ENCODE measurements at regions not wholly inside any gene's neighbourhood (a gene's known extent, or its start where the extent isn't known, plus 50 kb on each side); places are given as distances from the start of the nearest gene placed in this dataset.
"Not testable (repeated sequence)": the region's sequence is repeated elsewhere in the genome, so short reads cannot be mapped to it uniquely, and the experiment has no call there.

DNA sequence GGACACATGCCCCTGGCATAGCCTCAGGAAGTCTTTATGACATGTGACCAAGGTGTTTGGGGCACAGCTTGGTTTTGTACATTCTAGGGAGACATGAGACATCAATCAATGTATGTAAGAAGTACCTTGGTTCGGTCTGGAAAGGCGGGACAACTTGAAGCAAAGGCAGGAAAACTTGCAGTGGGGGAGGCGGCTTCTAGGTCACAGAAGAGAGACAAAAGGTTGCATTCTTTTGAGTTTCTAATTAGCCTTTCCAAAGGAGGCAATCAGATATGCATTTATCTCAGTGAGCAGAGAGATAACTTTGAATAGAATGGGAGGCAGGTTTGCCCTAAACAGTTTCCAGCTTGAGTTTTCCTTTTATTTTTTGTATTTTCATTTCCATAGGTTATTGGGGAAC lies 113.8 kb upstream of the SEC22B start:
- not testable (repeated sequence) for H3K9ac ChIP-seq (ENCODE audit: low read depth, low read length, poor library complexity, severe bottlenecking); H2AFZ ChIP-seq (ENCODE audit: low read length); H3K27me3 ChIP-seq (ENCODE audit: insufficient read depth, low read length, poor library complexity, severe bottlenecking); H3K9me3 ChIP-seq (ENCODE audit: insufficient read depth, low read depth, low read length); H3K4me2 ChIP-seq (ENCODE audit: low read depth, low read length, poor library complexity, severe bottlenecking); H3K79me2 ChIP-seq (ENCODE audit: insufficient read depth, low read length); H4K20me1 ChIP-seq (ENCODE audit: insufficient read depth, low read length, poor library complexity, severe bottlenecking); H3K9me2 ChIP-seq (replicated peaks; ENCODE audit: low read depth, low read length); H3F3A ChIP-seq (ENCODE audit: low read depth); H3K4me3 ChIP-seq (ENCODE audit: low read length, poor library complexity, severe bottlenecking); H3K36me3 ChIP-seq (ENCODE audit: insufficient read depth, low read length); H3K4me1 ChIP-seq (ENCODE audit: insufficient read depth, low read length, poor library complexity, severe bottlenecking)

DNA sequence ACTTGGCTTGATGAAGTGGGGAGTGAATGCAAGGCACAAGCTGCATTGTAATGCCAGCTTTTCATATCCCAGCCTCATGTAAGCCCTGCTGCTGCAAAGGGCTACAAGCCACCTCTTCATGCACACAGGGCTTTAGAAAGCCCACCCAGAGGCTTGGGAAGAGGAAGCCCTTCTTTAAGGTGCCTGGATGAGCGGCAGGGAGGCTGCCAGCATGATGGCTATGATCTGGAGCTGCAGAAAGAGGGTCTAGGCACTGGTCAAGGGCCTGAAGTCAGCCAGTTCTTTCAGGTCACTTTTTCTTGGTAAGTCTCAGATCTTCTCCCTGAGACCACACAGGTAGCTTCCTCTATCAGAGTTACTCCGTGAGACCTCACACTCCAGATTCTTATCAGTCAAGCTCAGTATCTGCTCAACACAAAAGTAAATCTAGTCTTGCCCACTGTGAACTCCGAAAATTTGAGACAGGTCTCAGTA lies 113.3 kb upstream of the SEC22B start:
- not testable (repeated sequence) for H3K4me1 ChIP-seq (ENCODE audit: insufficient read depth, low read length, poor library complexity, severe bottlenecking); H2AFZ ChIP-seq (ENCODE audit: low read length); H3K79me2 ChIP-seq (ENCODE audit: insufficient read depth, low read length); H3K36me3 ChIP-seq (ENCODE audit: insufficient read depth, low read length); H3K27me3 ChIP-seq (ENCODE audit: insufficient read depth, low read length, poor library complexity, severe bottlenecking); H3K9ac ChIP-seq (ENCODE audit: low read depth, low read length, poor library complexity, severe bottlenecking); H3K4me3 ChIP-seq (ENCODE audit: low read length, poor library complexity, severe bottlenecking); H3K9me3 ChIP-seq (ENCODE audit: insufficient read depth, low read depth, low read length); H3K9me2 ChIP-seq (replicated peaks; ENCODE audit: low read depth, low read length); H3F3A ChIP-seq (ENCODE audit: low read depth); H4K20me1 ChIP-seq (ENCODE audit: insufficient read depth, low read length, poor library complexity, severe bottlenecking); H3K4me2 ChIP-seq (ENCODE audit: low read depth, low read length, poor library complexity, severe bottlenecking)

DNA sequence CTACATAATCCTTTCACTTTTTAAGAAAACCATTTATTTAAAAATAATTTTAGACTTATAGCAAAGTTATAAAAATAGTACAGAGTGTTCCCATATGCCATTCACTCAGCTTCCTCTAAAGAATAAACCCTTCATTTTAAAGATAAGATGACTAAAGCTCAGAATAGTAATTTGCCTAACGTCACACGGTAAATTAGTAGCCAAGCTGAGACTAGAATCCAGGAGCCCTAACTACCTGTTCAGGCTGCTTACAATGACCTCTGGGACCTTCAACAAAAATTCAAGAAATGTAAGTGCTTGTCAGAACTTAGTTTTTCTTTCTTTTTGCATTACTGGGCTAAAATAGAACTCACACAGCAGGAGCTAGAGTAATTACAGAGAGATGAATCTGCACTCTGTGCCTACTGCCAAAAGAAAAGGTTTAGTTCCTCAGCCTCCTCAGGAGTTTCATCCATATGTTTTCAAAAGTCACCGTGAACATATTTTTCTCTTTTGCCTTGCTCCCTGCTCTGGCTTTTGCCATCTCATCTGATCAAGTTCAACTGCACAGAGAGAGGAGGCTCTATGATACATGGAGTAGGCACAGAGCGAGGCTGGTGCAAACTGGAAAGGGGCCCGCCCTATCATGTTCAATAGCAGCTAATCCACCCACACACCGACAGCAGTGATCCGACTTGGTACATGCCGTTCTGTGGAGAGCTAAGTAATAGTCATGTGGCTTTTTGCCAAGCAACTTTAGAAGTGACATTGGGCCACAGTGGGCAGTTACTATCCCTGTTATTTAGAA lies 112.7 kb upstream of the SEC22B start:
- not testable (repeated sequence) for H4K20me1 ChIP-seq (ENCODE audit: insufficient read depth, low read length, poor library complexity, severe bottlenecking); H2AFZ ChIP-seq (ENCODE audit: low read length); H3K36me3 ChIP-seq (ENCODE audit: insufficient read depth, low read length); H3K9me3 ChIP-seq (ENCODE audit: insufficient read depth, low read depth, low read length); H3K9ac ChIP-seq (ENCODE audit: low read depth, low read length, poor library complexity, severe bottlenecking); H3F3A ChIP-seq (ENCODE audit: low read depth); H3K4me1 ChIP-seq (ENCODE audit: insufficient read depth, low read length, poor library complexity, severe bottlenecking); H3K79me2 ChIP-seq (ENCODE audit: insufficient read depth, low read length); H3K4me2 ChIP-seq (ENCODE audit: low read depth, low read length, poor library complexity, severe bottlenecking); H3K9me2 ChIP-seq (replicated peaks; ENCODE audit: low read depth, low read length); H3K4me3 ChIP-seq (ENCODE audit: low read length, poor library complexity, severe bottlenecking); H3K27me3 ChIP-seq (ENCODE audit: insufficient read depth, low read length, poor library complexity, severe bottlenecking)

GRCh38 chr1:120288167-120288566 lies 111.8 kb upstream of the SEC22B start:
- not testable (repeated sequence) for H3K79me2 ChIP-seq (ENCODE audit: insufficient read depth, low read length); H3K4me3 ChIP-seq (ENCODE audit: low read length, poor library complexity, severe bottlenecking); H3K4me2 ChIP-seq (ENCODE audit: low read depth, low read length, poor library complexity, severe bottlenecking); H2AFZ ChIP-seq (ENCODE audit: low read length); H3F3A ChIP-seq (ENCODE audit: low read depth); H4K20me1 ChIP-seq (ENCODE audit: insufficient read depth, low read length, poor library complexity, severe bottlenecking); H3K4me1 ChIP-seq (ENCODE audit: insufficient read depth, low read length, poor library complexity, severe bottlenecking); H3K27me3 ChIP-seq (ENCODE audit: insufficient read depth, low read length, poor library complexity, severe bottlenecking); H3K9me3 ChIP-seq (ENCODE audit: insufficient read depth, low read depth, low read length); H3K9ac ChIP-seq (ENCODE audit: low read depth, low read length, poor library complexity, severe bottlenecking); H3K9me2 ChIP-seq (replicated peaks; ENCODE audit: low read depth, low read length); H3K36me3 ChIP-seq (ENCODE audit: insufficient read depth, low read length)

DNA sequence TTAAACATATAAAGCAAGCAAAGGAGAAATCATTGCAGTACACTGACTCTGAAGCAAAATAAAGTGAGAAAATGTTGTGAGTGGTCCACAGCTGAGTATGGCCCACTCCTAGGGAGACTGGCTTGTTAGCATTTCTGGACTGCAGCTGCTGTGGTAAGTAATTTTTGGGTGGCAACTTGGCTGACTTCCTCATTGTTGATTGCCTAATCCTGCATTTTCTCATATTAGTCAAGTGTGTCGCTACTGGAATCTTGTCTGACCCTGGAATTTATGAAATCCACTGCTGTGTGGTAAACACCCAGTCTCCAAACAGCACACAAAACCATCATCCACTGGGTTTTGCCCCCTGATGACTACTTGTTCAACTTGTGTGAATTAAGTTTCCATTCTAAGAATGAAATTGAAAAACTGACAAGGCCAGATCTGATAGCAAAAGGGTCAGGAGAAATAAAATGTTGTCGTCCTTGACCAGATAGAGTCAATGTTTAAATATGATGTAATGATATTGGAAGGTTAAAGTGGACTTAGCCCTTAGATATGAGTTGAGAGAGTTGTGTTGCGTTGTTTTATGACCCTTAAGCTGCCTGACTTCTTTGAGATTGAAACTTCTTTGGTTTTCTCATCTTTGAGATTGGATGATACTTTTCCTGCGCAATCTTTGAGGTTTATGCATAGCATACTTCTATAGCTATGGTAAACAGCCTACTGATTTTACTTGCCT lies 106.6 kb upstream of the SEC22B start:
- not testable (repeated sequence) for H3K9me2 ChIP-seq (replicated peaks; ENCODE audit: low read depth, low read length); H3F3A ChIP-seq (ENCODE audit: low read depth); H3K9me3 ChIP-seq (ENCODE audit: insufficient read depth, low read depth, low read length); H3K4me2 ChIP-seq (ENCODE audit: low read depth, low read length, poor library complexity, severe bottlenecking); H3K36me3 ChIP-seq (ENCODE audit: insufficient read depth, low read length); H3K4me1 ChIP-seq (ENCODE audit: insufficient read depth, low read length, poor library complexity, severe bottlenecking); H3K9ac ChIP-seq (ENCODE audit: low read depth, low read length, poor library complexity, severe bottlenecking); H3K79me2 ChIP-seq (ENCODE audit: insufficient read depth, low read length); H4K20me1 ChIP-seq (ENCODE audit: insufficient read depth, low read length, poor library complexity, severe bottlenecking); H3K27me3 ChIP-seq (ENCODE audit: insufficient read depth, low read length, poor library complexity, severe bottlenecking); H3K4me3 ChIP-seq (ENCODE audit: low read length, poor library complexity, severe bottlenecking); H2AFZ ChIP-seq (ENCODE audit: low read length)

DNA sequence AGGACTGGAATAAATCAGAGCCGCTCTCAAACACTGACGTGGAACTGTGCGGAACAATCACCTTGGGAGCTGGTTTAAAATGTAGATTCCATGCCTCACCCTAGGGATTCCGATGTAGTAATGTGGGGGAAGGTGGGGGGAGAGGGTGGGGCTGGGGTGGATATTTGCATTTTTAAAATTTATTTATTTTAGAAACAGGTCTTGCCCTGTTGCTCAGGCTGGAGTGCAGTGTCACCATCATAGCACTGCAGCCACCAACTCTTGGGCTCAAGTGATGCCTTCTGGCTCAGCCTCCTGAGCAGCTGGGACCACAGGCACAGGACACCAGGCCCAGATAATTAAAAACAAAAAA lies 101.9 kb upstream of the SEC22B start:
- H3K4me1 ChIP-seq (ENCODE audit: insufficient read depth, low read length, poor library complexity, severe bottlenecking); H3K27me3 ChIP-seq (ENCODE audit: insufficient read depth, low read length, poor library complexity, severe bottlenecking); H3K9me2 ChIP-seq (replicated peaks; ENCODE audit: low read depth, low read length); H2AFZ ChIP-seq (ENCODE audit: low read length); H3F3A ChIP-seq (ENCODE audit: low read depth); H3K9ac ChIP-seq (ENCODE audit: low read depth, low read length, poor library complexity, severe bottlenecking); H3K36me3 ChIP-seq (ENCODE audit: insufficient read depth, low read length); H4K20me1 ChIP-seq (ENCODE audit: insufficient read depth, low read length, poor library complexity, severe bottlenecking); H3K9me3 ChIP-seq (ENCODE audit: insufficient read depth, low read depth, low read length); H3K4me2 ChIP-seq (ENCODE audit: low read depth, low read length, poor library complexity, severe bottlenecking); H3K4me3 ChIP-seq (ENCODE audit: low read length, poor library complexity, severe bottlenecking); H3K79me2 ChIP-seq (ENCODE audit: insufficient read depth, low read length): not testable (repeated sequence)

GRCh38 chr1:120277428-120278258 lies 101.3 kb upstream of the SEC22B start:
- H3K36me3 ChIP-seq (ENCODE audit: insufficient read depth, low read length); H3K79me2 ChIP-seq (ENCODE audit: insufficient read depth, low read length); H3K27me3 ChIP-seq (ENCODE audit: insufficient read depth, low read length, poor library complexity, severe bottlenecking); H3K9me2 ChIP-seq (replicated peaks; ENCODE audit: low read depth, low read length); H3K9ac ChIP-seq (ENCODE audit: low read depth, low read length, poor library complexity, severe bottlenecking); H4K20me1 ChIP-seq (ENCODE audit: insufficient read depth, low read length, poor library complexity, severe bottlenecking); H3K4me3 ChIP-seq (ENCODE audit: low read length, poor library complexity, severe bottlenecking); H3F3A ChIP-seq (ENCODE audit: low read depth); H2AFZ ChIP-seq (ENCODE audit: low read length); H3K4me2 ChIP-seq (ENCODE audit: low read depth, low read length, poor library complexity, severe bottlenecking); H3K9me3 ChIP-seq (ENCODE audit: insufficient read depth, low read depth, low read length); H3K4me1 ChIP-seq (ENCODE audit: insufficient read depth, low read length, poor library complexity, severe bottlenecking): not testable (repeated sequence)

Measured in Loucy (cell line).